ENCODE measurements at regions not wholly inside any gene's neighbourhood (a gene's known extent, or its start where the extent isn't known, plus 50 kb on each side); places are given as distances from the start of the nearest gene placed in this dataset.
A peak's percentile ranks its signal among the peaks of the same experiment; 100 is the strongest.

DNA sequence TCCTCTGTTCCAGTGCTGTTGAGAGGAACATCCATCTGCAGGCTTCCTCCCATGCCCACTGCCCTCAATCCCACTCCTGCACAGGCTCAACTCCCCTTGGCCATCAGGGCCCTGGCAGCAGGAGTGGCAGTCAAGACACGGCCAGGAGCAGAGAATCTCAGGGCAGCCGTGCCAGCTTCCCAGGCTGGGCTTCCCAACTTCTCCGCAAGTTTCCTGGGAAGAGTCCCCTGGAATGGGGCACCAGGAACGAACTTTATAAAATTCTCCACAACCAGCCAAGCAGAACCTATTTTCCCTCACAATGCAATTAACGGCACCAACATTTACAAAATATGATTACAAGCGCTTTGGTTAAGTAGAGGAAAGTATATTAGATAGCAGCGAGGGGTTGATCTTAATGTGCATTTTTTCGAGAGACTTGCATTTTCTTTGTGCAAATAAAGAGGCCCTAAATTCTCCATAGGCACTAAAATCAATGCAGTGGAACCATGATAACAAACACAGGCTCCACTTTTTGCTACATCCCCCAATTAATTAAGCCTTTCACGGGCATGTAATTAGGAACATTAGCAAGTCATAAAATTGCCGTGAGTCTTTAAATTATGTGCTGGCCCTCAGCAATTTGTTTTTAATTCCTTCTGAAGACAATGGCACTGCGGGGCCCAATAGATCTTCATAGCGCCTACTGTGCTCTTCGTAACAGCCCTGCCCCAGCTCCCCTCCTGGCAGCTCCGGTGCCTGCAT lies 99.9 kb upstream of the LHX1 start:
- DNase-seq (ENCODE audit: low spot score, unreplicated experiment), result no peak
- TF ChIP-seq, protein P1, sequence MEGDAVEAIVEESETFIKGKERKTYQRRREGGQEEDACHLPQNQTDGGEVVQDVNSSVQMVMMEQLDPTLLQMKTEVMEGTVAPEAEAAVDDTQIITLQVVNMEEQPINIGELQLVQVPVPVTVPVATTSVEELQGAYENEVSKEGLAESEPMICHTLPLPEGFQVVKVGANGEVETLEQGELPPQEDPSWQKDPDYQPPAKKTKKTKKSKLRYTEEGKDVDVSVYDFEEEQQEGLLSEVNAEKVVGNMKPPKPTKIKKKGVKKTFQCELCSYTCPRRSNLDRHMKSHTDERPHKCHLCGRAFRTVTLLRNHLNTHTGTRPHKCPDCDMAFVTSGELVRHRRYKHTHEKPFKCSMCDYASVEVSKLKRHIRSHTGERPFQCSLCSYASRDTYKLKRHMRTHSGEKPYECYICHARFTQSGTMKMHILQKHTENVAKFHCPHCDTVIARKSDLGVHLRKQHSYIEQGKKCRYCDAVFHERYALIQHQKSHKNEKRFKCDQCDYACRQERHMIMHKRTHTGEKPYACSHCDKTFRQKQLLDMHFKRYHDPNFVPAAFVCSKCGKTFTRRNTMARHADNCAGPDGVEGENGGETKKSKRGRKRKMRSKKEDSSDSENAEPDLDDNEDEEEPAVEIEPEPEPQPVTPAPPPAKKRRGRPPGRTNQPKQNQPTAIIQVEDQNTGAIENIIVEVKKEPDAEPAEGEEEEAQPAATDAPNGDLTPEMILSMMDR (IDR thresholded peaks at IDR 0.05; ENCODE audit: unreplicated experiment), result peak; percentile 30
- no peaks in the 10 kb centered on the region for H3K36me3 Mint-ChIP-seq (ENCODE audit: insufficient read depth)
- H3K27ac Mint-ChIP-seq, result no peak overlapping the region
- peaks cover 11% of the 10 kb centered on the region for H3K4me1 Mint-ChIP-seq (ENCODE audit: low read depth)
- no peaks in the 10 kb centered on the region for H3K9me3 Mint-ChIP-seq (ENCODE audit: low read depth)
- H3K4me3 Mint-ChIP-seq (ENCODE audit: low read depth), result no peak overlapping the region
- H3K27me3 Mint-ChIP-seq, result peaks cover 3% of the 10 kb centered on the region

DNA sequence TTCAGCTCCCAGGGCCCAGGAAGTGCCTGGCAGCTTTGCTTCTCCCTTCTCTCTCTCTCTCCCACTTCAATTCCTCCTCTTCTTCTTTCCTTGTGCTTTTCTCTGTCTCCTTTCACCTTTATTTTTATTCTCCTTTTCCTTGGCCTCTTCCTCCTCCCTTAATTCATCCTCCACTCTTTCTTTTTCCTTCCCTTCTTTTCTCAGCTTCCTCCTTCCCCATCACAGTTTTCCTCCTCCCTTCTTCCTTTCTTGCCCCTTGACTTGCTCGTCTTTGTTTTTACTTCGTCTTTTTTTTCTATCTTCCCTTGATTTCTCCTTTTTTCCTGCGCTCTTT lies 99.4 kb upstream of the LHX1 start:
- H3K4me1 Mint-ChIP-seq (ENCODE audit: low read depth), result peaks cover 11% of the 10 kb centered on the region
- TF ChIP-seq, protein P1 (IDR thresholded peaks at IDR 0.05; ENCODE audit: unreplicated experiment), result no peak
- no peaks in the 10 kb centered on the region for H3K36me3 Mint-ChIP-seq (ENCODE audit: insufficient read depth)
- H3K27ac Mint-ChIP-seq, result no peak overlapping the region
- no peak overlapping the region for H3K4me3 Mint-ChIP-seq (ENCODE audit: low read depth)
- peaks cover 3% of the 10 kb centered on the region for H3K27me3 Mint-ChIP-seq
- DNase-seq (ENCODE audit: low spot score, unreplicated experiment), result no peak
- H3K9me3 Mint-ChIP-seq (ENCODE audit: low read depth), result no peaks in the 10 kb centered on the region

DNA sequence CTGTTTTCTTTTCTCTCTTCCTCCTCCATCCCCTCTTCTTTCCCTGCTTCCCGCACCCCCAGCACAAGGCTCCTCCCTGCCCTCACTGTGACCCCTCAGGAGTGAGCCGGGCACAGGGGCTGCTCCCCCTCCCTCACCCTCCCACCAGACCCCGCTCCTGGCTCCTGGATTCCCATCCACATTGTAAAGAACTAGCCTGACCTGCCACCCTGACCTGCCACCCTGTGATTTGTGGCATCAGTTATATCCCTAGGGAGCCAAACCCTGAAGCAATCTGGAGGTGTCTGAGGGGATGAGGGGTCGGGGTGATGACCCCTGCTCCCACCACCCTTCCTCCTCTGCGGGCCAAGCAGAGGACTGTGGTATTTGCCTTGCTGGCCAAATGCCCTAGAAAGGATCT lies 98.0 kb upstream of the LHX1 start:
- no peak for DNase-seq (ENCODE audit: low spot score, unreplicated experiment)
- Mint-ChIP-seq H3K4me1 (ENCODE audit: low read depth) (peaks cover 11% of the 10 kb centered on the region), H3K27ac (peak overlapping the region; percentile 25), H3K27me3 (peaks cover 8% of the 10 kb centered on the region), H3K4me3 (ENCODE audit: low read depth) (no peak overlapping the region), H3K9me3 (ENCODE audit: low read depth) (no peaks in the 10 kb centered on the region), H3K36me3 (ENCODE audit: insufficient read depth) (no peaks in the 10 kb centered on the region)
- TF ChIP-seq, protein P1 (IDR thresholded peaks at IDR 0.05; ENCODE audit: unreplicated experiment), result no peak

DNA sequence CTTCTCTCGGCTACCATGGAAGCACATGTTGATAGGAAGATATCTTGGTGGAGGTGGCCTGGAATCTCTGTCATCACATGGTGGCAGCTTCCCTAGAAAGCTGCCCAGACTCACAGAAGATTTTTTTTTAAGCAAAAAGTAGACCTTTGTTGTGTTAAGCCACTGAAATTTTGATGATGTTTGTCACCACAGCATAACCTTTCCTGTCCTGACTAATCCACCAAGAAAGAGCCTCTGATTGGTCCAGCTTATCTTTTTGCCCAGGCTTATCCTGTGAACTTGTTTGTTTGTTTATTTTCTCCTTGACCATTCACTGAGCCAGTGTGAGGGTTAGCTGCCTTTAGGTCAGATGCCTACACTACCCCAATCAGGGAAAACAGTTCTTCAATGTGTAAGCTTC lies 96.5 kb upstream of the LHX1 start:
- Mint-ChIP-seq H3K36me3 (ENCODE audit: insufficient read depth) (no peaks in the 10 kb centered on the region), H3K9me3 (ENCODE audit: low read depth) (no peaks in the 10 kb centered on the region), H3K4me1 (ENCODE audit: low read depth) (peaks cover 11% of the 10 kb centered on the region), H3K4me3 (ENCODE audit: low read depth) (no peak overlapping the region), H3K27ac (no peak overlapping the region), H3K27me3 (peaks cover 20% of the 10 kb centered on the region)
- TF ChIP-seq, protein P1 (IDR thresholded peaks at IDR 0.05; ENCODE audit: unreplicated experiment), result no peak
- no peak for DNase-seq (ENCODE audit: low spot score, unreplicated experiment)

DNA sequence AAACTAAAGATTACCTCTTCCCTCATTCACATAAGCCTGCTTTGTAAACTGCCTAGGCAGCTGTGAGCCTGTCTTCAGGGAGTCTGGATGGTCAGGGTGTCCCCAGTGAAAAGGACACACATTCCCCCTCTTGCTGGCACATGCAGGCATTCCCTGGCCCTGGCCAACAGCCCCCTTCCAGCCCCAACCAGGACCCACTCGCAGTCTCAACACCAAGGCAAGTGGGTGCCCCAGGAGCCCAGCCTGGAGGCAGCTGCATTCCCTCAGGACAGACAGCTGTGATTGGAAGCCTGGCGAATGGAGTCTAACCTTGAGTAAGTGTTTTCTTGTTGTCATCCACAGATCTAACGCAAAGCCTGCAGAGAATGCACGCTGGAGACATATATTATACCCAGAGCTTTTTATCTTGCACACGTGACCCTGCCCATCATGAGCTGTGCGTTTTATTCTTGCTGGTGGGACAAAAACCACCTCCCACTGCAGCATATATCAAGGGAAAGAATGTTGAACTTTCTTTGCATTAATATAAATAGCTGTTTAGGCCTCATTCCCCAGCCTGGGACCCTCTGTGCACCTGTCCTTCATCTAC lies 95.0 kb upstream of the LHX1 start:
- TF ChIP-seq, protein P1 (IDR thresholded peaks at IDR 0.05; ENCODE audit: unreplicated experiment), result no peak
- H3K4me3 Mint-ChIP-seq (ENCODE audit: low read depth), result no peak overlapping the region
- no peak for DNase-seq (ENCODE audit: low spot score, unreplicated experiment)
- no peaks in the 10 kb centered on the region for H3K36me3 Mint-ChIP-seq (ENCODE audit: insufficient read depth)
- H3K27ac Mint-ChIP-seq, result no peak overlapping the region
- H3K27me3 Mint-ChIP-seq, result peaks cover 21% of the 10 kb centered on the region
- H3K9me3 Mint-ChIP-seq (ENCODE audit: low read depth), result no peaks in the 10 kb centered on the region
- H3K4me1 Mint-ChIP-seq (ENCODE audit: low read depth), result peaks cover 21% of the 10 kb centered on the region
